Esophagus muscularis mucosa (tissue), 3 donors: ENCODE measurements at regions not wholly inside any gene's neighbourhood (a gene's known extent, or its start where the extent isn't known, plus 50 kb on each side); places are given as distances from the start of the nearest gene placed in this dataset.

ENCODE experiments used
- POLR2A ChIP-seq: fragments of 450-650 bp; IDR thresholded peaks from one replicate; pipeline ENCODE4 v1.6.1; 2017; ENCODE audit warnings: antibody characterized with exemption, moderate library complexity, mild to moderate bottlenecking, low read depth
- POLR2AphosphoS5 ChIP-seq, 2 donors: sonication (generic); formaldehyde crosslinking; IDR thresholded peaks; one replicate each; pipeline ENCODE4 v1.6.1; 2017; ENCODE audit warnings: antibody characterized with exemption in 2 of 2
- TF ChIP-seq, protein P1 (sequence below), 3 experiments: fragments of 200-600 bp in 2 of 3; fragments of 450-650 bp in 1 of 3; sonication (generic) in 2 of 3; IDR thresholded peaks; one replicate each; pipeline ENCODE4 v1.5.1; 2017 to 2019; ENCODE audit warnings: antibody characterized with exemption in 3 of 3, mild to moderate bottlenecking in 2 of 3, moderate library complexity in 1 of 3

DNA sequence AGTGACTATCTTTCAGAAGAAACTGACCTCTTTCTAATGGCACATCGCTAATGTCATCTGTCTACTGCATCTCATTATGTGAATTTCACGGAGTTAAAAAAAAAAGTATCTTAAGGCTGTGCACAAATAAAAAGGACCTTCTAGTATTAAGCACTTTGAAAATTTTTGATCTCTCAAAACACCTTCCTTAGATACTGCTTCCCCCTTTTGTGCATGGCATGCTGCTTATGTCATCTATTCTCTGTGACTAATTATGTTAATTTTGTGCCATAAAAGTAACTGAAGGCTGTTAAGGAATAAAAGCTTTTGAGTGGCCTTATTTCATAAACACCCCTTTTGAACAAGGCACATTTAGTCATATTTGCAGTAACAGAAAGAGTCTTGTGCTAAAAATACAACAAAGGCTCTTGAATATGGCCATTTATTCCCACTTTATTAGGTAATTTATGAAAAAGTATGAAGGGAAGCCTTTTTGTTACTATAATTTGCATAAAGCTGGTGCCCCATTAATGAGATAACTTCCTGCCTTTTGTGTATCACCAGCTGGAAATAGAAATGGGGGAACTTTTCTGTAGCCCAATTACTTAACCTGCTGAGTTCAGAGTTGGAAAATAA lies 1412.0 kb upstream of the ZEB2 start:
- TF ChIP-seq, protein P1, sequence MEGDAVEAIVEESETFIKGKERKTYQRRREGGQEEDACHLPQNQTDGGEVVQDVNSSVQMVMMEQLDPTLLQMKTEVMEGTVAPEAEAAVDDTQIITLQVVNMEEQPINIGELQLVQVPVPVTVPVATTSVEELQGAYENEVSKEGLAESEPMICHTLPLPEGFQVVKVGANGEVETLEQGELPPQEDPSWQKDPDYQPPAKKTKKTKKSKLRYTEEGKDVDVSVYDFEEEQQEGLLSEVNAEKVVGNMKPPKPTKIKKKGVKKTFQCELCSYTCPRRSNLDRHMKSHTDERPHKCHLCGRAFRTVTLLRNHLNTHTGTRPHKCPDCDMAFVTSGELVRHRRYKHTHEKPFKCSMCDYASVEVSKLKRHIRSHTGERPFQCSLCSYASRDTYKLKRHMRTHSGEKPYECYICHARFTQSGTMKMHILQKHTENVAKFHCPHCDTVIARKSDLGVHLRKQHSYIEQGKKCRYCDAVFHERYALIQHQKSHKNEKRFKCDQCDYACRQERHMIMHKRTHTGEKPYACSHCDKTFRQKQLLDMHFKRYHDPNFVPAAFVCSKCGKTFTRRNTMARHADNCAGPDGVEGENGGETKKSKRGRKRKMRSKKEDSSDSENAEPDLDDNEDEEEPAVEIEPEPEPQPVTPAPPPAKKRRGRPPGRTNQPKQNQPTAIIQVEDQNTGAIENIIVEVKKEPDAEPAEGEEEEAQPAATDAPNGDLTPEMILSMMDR (IDR thresholded peaks at IDR 0.05): no peak
- TF ChIP-seq POLR2A (no peak), POLR2AphosphoS5 (IDR thresholded peaks at IDR 0.05) (no peak)
